RWPE1 (cell line): ENCODE measurements at regions not wholly inside any gene's neighbourhood (a gene's known extent, or its start where the extent isn't known, plus 50 kb on each side); places are given as distances from the start of the nearest gene placed in this dataset.

Experiments used
- CTCF ChIA-PET: fragments of 350-600 bp; sonication (Branson Sonifier 250); formaldehyde crosslinking; extraction: SDS; loops from one replicate; lab custom pipeline; 2021; lab: Yijun Ruan, JAX
- POLR2A ChIA-PET: fragments of 400-600 bp; formaldehyde crosslinking; extraction: SDS; loops from one replicate; lab custom pipeline; 2020; ENCODE audit warnings: antibody characterized with exemption; ENCODE audit not compliant: low non-redundant PET; lab: Yijun Ruan, JAX
- DNase-seq: peaks from one replicate; pipeline ENCODE4 v3.0.0; 2012; ENCODE audit warnings: low spot score
- H3K27ac ChIP-seq: fragments of 450-650 bp; 2 replicates; pipeline ENCODE4 v1.5.1; 2017
- CTCF ChIP-seq: fragments of 450-650 bp; conservative IDR thresholded peaks from 2 replicates; pipeline ENCODE4 v1.5.1; 2017; ENCODE audit warnings: low read depth, mild to moderate bottlenecking

GRCh38 chr4:189177130-189177529 lies 763.5 kb upstream of the FRG1 start:
- H3K27ac ChIP-seq = no peak overlapping the region
- ChIA-PET CTCF (interaction anchor here (0.6 kb wide), 1 partner anchor 155 kb away, joined by 3 read pairs; no protein-coding TSS in a partner anchor), POLR2A (no interaction called here)
- DNase-seq = no peak
- TF ChIP-seq CTCF = no peak

- no peak for DNase-seq
- POLR2A ChIA-PET = no interaction called here
- no peak overlapping the region for H3K27ac ChIP-seq
- TF ChIP-seq CTCF = no peak
- CTCF ChIA-PET = no interaction called here
Measured at GRCh38 chr4:189178125-189178746, 762.4 kb upstream of the FRG1 start.

GRCh38 chr4:189185810-189186432 lies 754.8 kb upstream of the FRG1 start:
- no peak overlapping the region for H3K27ac ChIP-seq
- no peak for DNase-seq
- TF ChIP-seq CTCF = no peak
- POLR2A ChIA-PET = no interaction called here
- CTCF ChIA-PET = no interaction called here

GRCh38 chr4:189187531-189188052 lies 753.1 kb upstream of the FRG1 start:
- ChIA-PET CTCF (interaction anchor here (2.0 kb wide), 1 partner anchor 14 kb away, joined by 5 read pairs; no protein-coding TSS in a partner anchor), POLR2A (no interaction called here)
- DNase-seq = no peak
- no peak for TF ChIP-seq CTCF
- H3K27ac ChIP-seq = no peak overlapping the region

GRCh38 chr4:189198624-189199023 lies 742.0 kb upstream of the FRG1 start:
- ChIA-PET POLR2A (no interaction called here), CTCF (no interaction called here)
- no peak for TF ChIP-seq CTCF
- no peak for DNase-seq
- no peak overlapping the region for H3K27ac ChIP-seq

- no peak for DNase-seq
- H3K27ac ChIP-seq = no peak overlapping the region
- TF ChIP-seq CTCF = no peak
- POLR2A ChIA-PET = no interaction called here
- CTCF ChIA-PET = no interaction called here
Measured at GRCh38 chr4:189200353-189200752, 740.3 kb upstream of the FRG1 start.
